IMR-90 (cell line): ENCODE measurements at regions not wholly inside any gene's neighbourhood (a gene's known extent, or its start where the extent isn't known, plus 50 kb on each side); places are given as distances from the start of the nearest gene placed in this dataset.

Source experiments
- ATAC-seq: fragments of 200-7000 bp; cut with Tn5 transposase; 2 replicates; pipeline ENCODE4 v1.9.1; 2020; ENCODE audit warnings: low read depth, mild to moderate bottlenecking, moderate library complexity
- BruUV-seq: library from RNA; stranded (reverse); fragments of 400-500 nt; replicated peaks from 2 replicates; lab custom pipeline; 2021; lab: Mats Ljungman, UMichigan
- CTCF ChIA-PET: fragments of 300-600 bp; formaldehyde crosslinking; extraction: SDS; loops from one replicate; lab custom pipeline; 2021; ENCODE audit warnings: antibody characterized with exemption; lab: Yijun Ruan, JAX
- POLR2A ChIA-PET: fragments of 300-600 bp; sonication (Branson Sonifier 250); formaldehyde crosslinking; loops from one replicate; lab custom pipeline; 2022; ENCODE audit warnings: antibody characterized with exemption; ENCODE audit not compliant: unreplicated experiment; lab: Charles Lee
- DNase-seq: peaks from one replicate; pipeline ENCODE4 v3.0.0; 2013
- H2AFZ ChIP-seq: replicated peaks from 2 replicates; pipeline ENCODE3; 2013; ENCODE audit warnings: low read length, mild to moderate bottlenecking; ENCODE audit not compliant: poor library complexity
- H2AK5ac ChIP-seq: 2 replicates; pipeline ENCODE4 v1.6.1; 2013; ENCODE audit warnings: low read depth, low read length, inconsistent platforms
- H2AK9ac ChIP-seq: replicated peaks from 2 replicates; pipeline ENCODE3; 2013; ENCODE audit warnings: mild to moderate bottlenecking, low read depth, low read length, moderate library complexity; ENCODE audit not compliant: poor library complexity
- H2BK120ac ChIP-seq: 2 replicates; pipeline ENCODE4 v1.6.1; 2013; ENCODE audit warnings: low read depth, low read length, inconsistent platforms
- H2BK15ac ChIP-seq: 3 replicates; pipeline ENCODE4 v1.6.1; 2013; ENCODE audit warnings: low read depth, low read length, inconsistent platforms
- H2BK20ac ChIP-seq: 2 replicates; pipeline ENCODE4 v1.6.1; 2013; ENCODE audit warnings: low read depth, mild to moderate bottlenecking, inconsistent platforms, low read length, moderate library complexity
- H2BK5ac ChIP-seq: 2 replicates; pipeline ENCODE4 v1.6.1; 2013; ENCODE audit warnings: mild to moderate bottlenecking, low read depth, low read length, inconsistent platforms; ENCODE audit not compliant: poor library complexity, severe bottlenecking
- H3K14ac ChIP-seq: replicated peaks from 2 replicates; pipeline ENCODE4 v1.6.1; 2013; ENCODE audit warnings: low read depth, low read length, inconsistent platforms
- H3K18ac ChIP-seq: 2 replicates; pipeline ENCODE4 v1.6.1; 2013; ENCODE audit warnings: low read depth, low read length, control low read depth
- H3K23ac ChIP-seq: 2 replicates; pipeline ENCODE4 v1.6.1; 2013; ENCODE audit warnings: low read depth, low read length, inconsistent platforms
- H3K27ac ChIP-seq: 2 replicates; pipeline ENCODE4 v1.5.1; 2013; ENCODE audit warnings: mild to moderate bottlenecking, control low read depth, low read length; ENCODE audit not compliant: insufficient read depth
- H3K27me3 ChIP-seq: 2 replicates; pipeline ENCODE4 v1.6.1; 2013; ENCODE audit warnings: low read length; ENCODE audit not compliant: control insufficient read depth, insufficient read depth
- H3K36me3 ChIP-seq: 2 replicates; pipeline ENCODE4 v1.6.1; 2013; ENCODE audit warnings: low read length, mixed read lengths; ENCODE audit not compliant: control insufficient read depth, insufficient read depth
- H3K4ac ChIP-seq: 2 replicates; pipeline ENCODE4 v1.6.1; 2013; ENCODE audit warnings: low read depth, low read length, inconsistent platforms
- H3K4me1 ChIP-seq: 2 replicates; pipeline ENCODE4 v1.6.1; 2013; ENCODE audit warnings: low read length, mixed read lengths; ENCODE audit not compliant: control insufficient read depth, insufficient read depth
- H3K4me2 ChIP-seq: 2 replicates; pipeline ENCODE4 v1.6.1; 2013; ENCODE audit warnings: low read depth, mild to moderate bottlenecking, control low read depth, low read length, moderate library complexity
- H3K4me3 ChIP-seq: 2 replicates; pipeline ENCODE4 v1.5.1; 2013; ENCODE audit warnings: low read depth, mild to moderate bottlenecking, control low read depth, low read length, moderate library complexity; ENCODE audit not compliant: insufficient read depth
- H3K56ac ChIP-seq: 2 replicates; pipeline ENCODE4 v1.6.1; 2013; ENCODE audit warnings: low read length, inconsistent platforms; ENCODE audit not compliant: insufficient read depth; ENCODE audit errors: extremely low read depth
- H3K79me1 ChIP-seq, 2 experiments: 2 replicates each; pipeline ENCODE4 v1.6.1; 2013; ENCODE audit warnings: low read length in 2 of 2, inconsistent platforms in 1 of 2, low read depth in 1 of 2
- H3K9ac ChIP-seq: 2 replicates; pipeline ENCODE4 v1.6.1; 2013; ENCODE audit warnings: low read depth, low read length, control low read depth
- H3K9me1 ChIP-seq: 2 replicates; pipeline ENCODE4 v1.6.1; 2013; ENCODE audit warnings: low read length, inconsistent platforms; ENCODE audit not compliant: insufficient read depth
- H3K9me3 ChIP-seq: 2 replicates; pipeline ENCODE4 v1.6.1; 2013; ENCODE audit warnings: low read length; ENCODE audit not compliant: control insufficient read depth, insufficient read depth
- H4K20me1 ChIP-seq: 2 replicates; pipeline ENCODE4 v1.6.1; 2013; ENCODE audit warnings: low read length, inconsistent platforms; ENCODE audit not compliant: insufficient read depth
- H4K5ac ChIP-seq: 2 replicates; pipeline ENCODE4 v1.6.1; 2013; ENCODE audit warnings: mild to moderate bottlenecking, low read depth, low read length, control low read depth
- H4K8ac ChIP-seq, 2 experiments: 2 replicates each; pipeline ENCODE4 v1.6.1; 2013; ENCODE audit warnings: low read depth in 2 of 2, low read length in 2 of 2, control low read depth in 1 of 2, inconsistent platforms in 1 of 2
- H4K91ac ChIP-seq: 2 replicates; pipeline ENCODE4 v1.6.1; 2013; ENCODE audit warnings: low read depth, low read length, inconsistent platforms; ENCODE audit not compliant: insufficient read depth
- BHLHE40 ChIP-seq: fragments of 150-350 bp; IDR thresholded peaks from 2 replicates; pipeline ENCODE4 v1.6.1; 2016; ENCODE audit warnings: mild to moderate bottlenecking, low read depth, low read length
- CEBPB ChIP-seq: IDR thresholded peaks from 2 replicates; pipeline ENCODE4 v1.6.1; 2012; ENCODE audit warnings: low read depth, low read length, improper control_type of control experiment
- CHD1 ChIP-seq: IDR thresholded peaks from 2 replicates; pipeline ENCODE4 v1.6.1; 2012; ENCODE audit warnings: low read depth, low read length, improper control_type of control experiment
- ELK1 ChIP-seq: fragments of 150-350 bp; IDR thresholded peaks from 2 replicates; pipeline ENCODE4 v1.6.1; 2016; ENCODE audit warnings: low read depth, mild to moderate bottlenecking, low read length, moderate library complexity, borderline replicate concordance
- FOS ChIP-seq: fragments of 150-350 bp; IDR thresholded peaks from 2 replicates; pipeline ENCODE4 v1.6.1; 2016; ENCODE audit warnings: low read depth, low read length
- MAFK ChIP-seq: IDR thresholded peaks from 2 replicates; pipeline ENCODE4 v1.6.1; 2012; ENCODE audit warnings: low read depth, low read length, improper control_type of control experiment
- MAZ ChIP-seq: IDR thresholded peaks from 2 replicates; pipeline ENCODE4 v1.6.1; 2012; ENCODE audit warnings: low read depth, mild to moderate bottlenecking, low read length, improper control_type of control experiment, moderate library complexity, borderline replicate concordance
- MXI1 ChIP-seq: IDR thresholded peaks from 2 replicates; pipeline ENCODE4 v1.6.1; 2012; ENCODE audit warnings: low read depth, mild to moderate bottlenecking, low read length, moderate library complexity, borderline replicate concordance
- NFE2L2 ChIP-seq: fragments of 150-350 bp; IDR thresholded peaks from 2 replicates; pipeline ENCODE4 v1.6.1; 2016; ENCODE audit warnings: low read depth, mild to moderate bottlenecking, low read length
- POLR2A ChIP-seq: IDR thresholded peaks from 2 replicates; pipeline ENCODE4 v1.6.1; 2012; ENCODE audit warnings: mild to moderate bottlenecking, low read depth, low read length
- RAD21 ChIP-seq: IDR thresholded peaks from 2 replicates; pipeline ENCODE4 v1.6.1; 2012; ENCODE audit warnings: low read length, improper control_type of control experiment
- RCOR1 ChIP-seq: IDR thresholded peaks from 2 replicates; pipeline ENCODE4 v1.6.1; 2012; ENCODE audit warnings: mild to moderate bottlenecking, low read length, improper control_type of control experiment; ENCODE audit not compliant: insufficient replicate concordance
- RFX5 ChIP-seq: IDR thresholded peaks from 2 replicates; pipeline ENCODE4 v1.8.0; 2012; ENCODE audit warnings: low read depth, mild to moderate bottlenecking, low read length, moderate library complexity
- SMC3 ChIP-seq: fragments of 150-350 bp; IDR thresholded peaks from 2 replicates; pipeline ENCODE4 v1.6.1; 2016; ENCODE audit warnings: low read depth, mild to moderate bottlenecking, antibody characterized with exemption, low read length, moderate library complexity
- USF2 ChIP-seq: fragments of 150-350 bp; IDR thresholded peaks from 2 replicates; pipeline ENCODE4 v1.6.1; 2017; ENCODE audit warnings: mild to moderate bottlenecking, antibody characterized with exemption, low read length, low read depth
- WGBS, 2 experiments: methylation state at CpG; one replicate each; pipeline versions ENCODE4 v1.1.5 to v1.1.7; 2013; ENCODE audit warnings: missing lambda C conversion rate in 2 of 2; ENCODE audit not compliant: insufficient read length in 1 of 2; ENCODE audit errors: extremely low coverage in 2 of 2; 5-methylcytosine and 5-hydroxymethylcytosine counted together
- dilution Hi-C: fragments of 300-500 bp; cut with HindIII; formaldehyde crosslinking; loops from one replicate; pipeline ENCODE4 v1.14.3; 2018; ENCODE audit warnings: low sequenced_read_pairs; ENCODE audit not compliant: unreplicated experiment
- in situ Hi-C: fragments of 300-500 bp; cut with MboI; formaldehyde crosslinking; loops from 3 replicates; pipeline ENCODE4 v1.14.3; 2019; ENCODE audit warnings: low sequenced_read_pairs, inconsistent platforms, mixed read lengths
- intact Hi-C: fragments of 100-400 bp; cut with micrococcal nuclease; formaldehyde crosslinking; loops from 2 replicates; pipeline ENCODE4 v1.10.0; 2022
- TF ChIP-seq, protein P1 (sequence below): conservative IDR thresholded peaks from 2 replicates; pipeline ENCODE4 v1.5.1; 2012; ENCODE audit warnings: mild to moderate bottlenecking, low read depth, low read length, improper control_type of control experiment

DNA sequence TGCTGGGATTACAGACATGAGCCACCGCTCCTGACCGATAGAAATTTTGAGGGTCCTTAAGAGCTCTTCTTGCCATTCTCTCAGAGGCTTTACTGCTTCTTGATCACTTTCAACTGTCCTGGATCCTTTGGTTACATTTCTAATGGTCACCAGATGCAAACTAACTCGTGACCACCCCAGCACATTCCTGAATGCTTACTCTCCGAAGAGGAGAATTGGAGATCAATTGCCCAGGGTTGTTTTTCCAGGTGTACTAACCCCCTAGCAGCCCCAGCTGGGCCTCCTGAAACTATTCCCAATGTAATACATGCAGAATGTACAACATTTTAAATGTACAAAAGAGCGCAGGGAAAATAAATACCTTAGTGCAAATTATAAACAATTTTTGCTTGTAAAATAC, 65.1 kb upstream of the TBL1XR1 start:
- Histone ChIP-seq H2AFZ (no peak overlapping the region), H3K9ac (no peak overlapping the region)
- TF ChIP-seq SMC3 (no peak), USF2 (no peak), MAFK (no peak), RAD21 (no peak), ELK1 (no peak), CEBPB (no peak), MAZ (no peak), MXI1 (no peak), BHLHE40 (no peak), RCOR1 (no peak), NFE2L2 (no peak), RFX5 (no peak), POLR2A (no peak), CHD1 (no peak), FOS (no peak)
- TF ChIP-seq, protein P1, sequence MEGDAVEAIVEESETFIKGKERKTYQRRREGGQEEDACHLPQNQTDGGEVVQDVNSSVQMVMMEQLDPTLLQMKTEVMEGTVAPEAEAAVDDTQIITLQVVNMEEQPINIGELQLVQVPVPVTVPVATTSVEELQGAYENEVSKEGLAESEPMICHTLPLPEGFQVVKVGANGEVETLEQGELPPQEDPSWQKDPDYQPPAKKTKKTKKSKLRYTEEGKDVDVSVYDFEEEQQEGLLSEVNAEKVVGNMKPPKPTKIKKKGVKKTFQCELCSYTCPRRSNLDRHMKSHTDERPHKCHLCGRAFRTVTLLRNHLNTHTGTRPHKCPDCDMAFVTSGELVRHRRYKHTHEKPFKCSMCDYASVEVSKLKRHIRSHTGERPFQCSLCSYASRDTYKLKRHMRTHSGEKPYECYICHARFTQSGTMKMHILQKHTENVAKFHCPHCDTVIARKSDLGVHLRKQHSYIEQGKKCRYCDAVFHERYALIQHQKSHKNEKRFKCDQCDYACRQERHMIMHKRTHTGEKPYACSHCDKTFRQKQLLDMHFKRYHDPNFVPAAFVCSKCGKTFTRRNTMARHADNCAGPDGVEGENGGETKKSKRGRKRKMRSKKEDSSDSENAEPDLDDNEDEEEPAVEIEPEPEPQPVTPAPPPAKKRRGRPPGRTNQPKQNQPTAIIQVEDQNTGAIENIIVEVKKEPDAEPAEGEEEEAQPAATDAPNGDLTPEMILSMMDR: no peak

More for the DNA sequence above, 65.1 kb upstream of the TBL1XR1 start:
- H3K4ac ChIP-seq: no peak overlapping the region
- H4K20me1 ChIP-seq: no peaks in the 10 kb centered on the region
- no peak overlapping the region for H3K56ac ChIP-seq
- H2BK120ac ChIP-seq: no peak overlapping the region
- H2BK5ac ChIP-seq: no peak overlapping the region
- no peak overlapping the region for H2BK20ac ChIP-seq
- no TSS peak for BruUV-seq
- no peak overlapping the region for H2AK5ac ChIP-seq
- no peak overlapping the region for H2BK15ac ChIP-seq
- H4K8ac ChIP-seq: no peak overlapping the region
- H3K4me3 ChIP-seq: no peak overlapping the region
- H3K18ac ChIP-seq: no peak overlapping the region
- no peak overlapping the region for H3K23ac ChIP-seq
- no peaks in the 10 kb centered on the region for H3K79me1 ChIP-seq
- 0 out of 2 replicates have a peak, but pooled peaks cover 3% of the 10 kb centered on the region for H3K9me1 ChIP-seq
- H4K91ac ChIP-seq: no peak overlapping the region
- intact Hi-C loops: no loop called here
- ATAC-seq (no peak), DNase-seq (peak; percentile 40)
- no peak overlapping the region for H4K5ac ChIP-seq
- H3K27ac ChIP-seq: no peak overlapping the region
- H2AK9ac ChIP-seq: no peak overlapping the region
- peaks cover 4% of the 10 kb centered on the region for H3K4me1 ChIP-seq
- CTCF ChIA-PET: no interaction called here
- WGBS, 2 experiments: no CpG with 5 or more reads among the region's 5 CpGs
- POLR2A ChIA-PET: no interaction called here
- H3K27me3 ChIP-seq: no peaks in the 10 kb centered on the region
- no peak overlapping the region for H3K14ac ChIP-seq
- dilution Hi-C loops: no loop called here
- H3K4me2 ChIP-seq: no peak overlapping the region
- in situ Hi-C loops: no loop called here
- no peaks in the 10 kb centered on the region for H3K36me3 ChIP-seq
- H3K9me3 ChIP-seq: no peaks in the 10 kb centered on the region
